ENCODE measurements at regions not wholly inside any gene's neighbourhood (a gene's known extent, or its start where the extent isn't known, plus 50 kb on each side); places are given as distances from the start of the nearest gene placed in this dataset.
A peak's percentile ranks its signal among the peaks of the same experiment; 100 is the strongest.

- no peak for TF ChIP-seq ZNF274 (IDR thresholded peaks at IDR 0.05; ENCODE audit: borderline replicate concordance, low read depth, low read length)
- no peak for TF ChIP-seq ZNF436 (CRISPR knock-in tag; IDR thresholded peaks at IDR 0.05)
These were observed 99.8 kb upstream of the ARHGAP28 start (continued) for GRCh38 chr18:6629635-6630140.

GRCh38 chr18:6633310-6633709 is 96.2 kb upstream of the ARHGAP28 start:
- Histone ChIP-seq H3K4me3 (no peak overlapping the region), H3K27ac (ENCODE audit: extremely low read depth, low read depth, low read length) (no peak overlapping the region), H3K27me3 (ENCODE audit: control insufficient read depth in 2 of 2, insufficient read depth in 2 of 2, low read length in 2 of 2) (no peaks in the 10 kb centered on the region), H4K20me1 (replicated peaks; ENCODE audit: control insufficient read depth, insufficient read depth, low read length) (no peaks in the 10 kb centered on the region), H3K4me1 (replicated peaks in 1 of 2; ENCODE audit: control insufficient read depth in 2 of 2, insufficient read depth in 2 of 2, low read length in 2 of 2) (no peaks in the 10 kb centered on the region), H3K9me3 (replicated peaks; ENCODE audit: control insufficient read depth, insufficient read depth, low read depth, low read length) (no peaks in the 10 kb centered on the region), H3K4me2 (ENCODE audit: insufficient read depth, low read length) (no peak overlapping the region), H3K9me1 (ENCODE audit: control insufficient read depth, insufficient read depth, low read length) (no peaks in the 10 kb centered on the region), H2AFZ (ENCODE audit: low read depth, low read length) (no peak overlapping the region), H3K9ac (ENCODE audit: insufficient read depth in 1 of 2, low read depth in 2 of 2, low read length in 2 of 2) (no peak overlapping the region), H3K79me2 (ENCODE audit: control insufficient read depth, insufficient read depth, low read length) (no peaks in the 10 kb centered on the region), H3K36me3 (ENCODE audit: control insufficient read depth, insufficient read depth, low read length) (no peaks in the 10 kb centered on the region)
- ChIA-PET CTCF (ENCODE audit: low intra/inter-chr PET ratio) (no interaction called here), POLR2A (interaction anchor here (0.6 kb wide), 1 partner anchor 237 kb away, joined by 3 read pairs; no protein-coding TSS in a partner anchor)
- DNase-seq (ENCODE audit: extremely low read depth in 1 of 4, low spot score in 3 of 4) = no peak
- intact Hi-C loops (cut with micrococcal nuclease) (no loop called here), in situ Hi-C loops (cut with MboI) (no loop called here)
- WGBS (ENCODE audit: insufficient coverage, low coverage, missing lambda C conversion rate) = 2% methylated on average over 3 of the region's 3 CpGs
- no TSS peak for BruUV-seq (replicated peaks)
- no peak; the same call in 2 of the 3 replicates for ATAC-seq
- peak; percentile 26 for FAIRE-seq
- TF ChIP-seq SP1 (CRISPR knock-in tag; IDR thresholded peaks at IDR 0.05) (no peak), CBFA2T2 (conservative IDR thresholded peaks at IDR 0.05) (no peak), HNRNPH1 (optimal IDR thresholded peaks at IDR 0.05; ENCODE audit: low read depth, low read length) (no peak), HSF4 (CRISPR knock-in tag; IDR thresholded peaks at IDR 0.05; ENCODE audit: borderline replicate concordance) (no peak), ZNF408 (CRISPR knock-in tag; IDR thresholded peaks at IDR 0.05; ENCODE audit: low read depth) (no peak), MAX (CRISPR knock-in tag; IDR thresholded peaks at IDR 0.05) (no peak), RNF219 (CRISPR knock-in tag; IDR thresholded peaks at IDR 0.05) (no peak), RERE (CRISPR knock-in tag; IDR thresholded peaks at IDR 0.05; ENCODE audit: borderline replicate concordance) (no peak)
